ENCODE measurements at regions not wholly inside any gene's neighbourhood (a gene's known extent, or its start where the extent isn't known, plus 50 kb on each side); places are given as distances from the start of the nearest gene placed in this dataset.

DNA sequence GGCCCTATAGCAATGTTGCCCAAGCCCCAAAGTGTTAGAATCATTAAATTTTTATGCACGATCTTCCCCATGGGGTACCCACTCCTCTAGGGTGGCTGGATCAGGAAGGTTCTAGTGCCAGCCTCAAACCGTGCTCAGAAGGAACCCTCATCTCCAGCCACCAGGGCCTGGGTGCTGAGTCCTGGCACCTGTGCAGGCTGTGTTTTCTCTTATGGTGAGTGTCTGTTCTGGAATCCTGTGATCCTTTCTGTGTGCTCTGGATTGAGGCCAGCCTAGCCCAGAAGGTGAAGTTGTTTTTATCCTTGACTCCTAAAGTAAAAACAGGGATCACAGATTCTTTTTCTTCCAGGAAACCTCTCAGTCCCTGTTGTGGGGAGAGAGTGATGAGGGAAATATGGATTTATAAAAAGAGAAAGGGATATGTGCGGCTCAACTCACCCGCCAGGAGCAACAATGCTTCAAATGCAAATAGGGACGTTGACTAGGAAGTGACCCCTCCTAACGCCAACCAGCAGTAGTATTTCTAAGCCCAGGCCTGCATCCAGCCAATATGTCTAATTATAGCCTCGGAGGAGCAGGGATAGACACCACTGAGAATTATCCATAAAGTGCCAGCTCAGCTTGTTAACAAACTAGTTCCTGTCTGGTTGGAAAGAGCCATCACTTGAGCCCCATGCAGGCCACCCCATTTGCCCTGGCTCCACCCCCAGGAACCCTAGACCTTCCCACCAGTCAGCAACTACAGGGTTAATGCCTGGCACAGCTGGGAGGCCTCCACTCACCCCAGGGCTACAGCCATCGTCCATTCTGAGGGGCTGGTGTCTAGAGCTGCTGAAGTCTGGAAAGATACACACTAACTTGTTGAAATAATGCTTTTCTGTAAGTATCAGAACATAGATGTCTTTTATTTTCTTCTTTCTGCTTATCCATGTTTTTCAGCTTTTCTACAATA lies 513.5 kb upstream of the PROK2 start:
- TF ChIP-seq, protein P1, sequence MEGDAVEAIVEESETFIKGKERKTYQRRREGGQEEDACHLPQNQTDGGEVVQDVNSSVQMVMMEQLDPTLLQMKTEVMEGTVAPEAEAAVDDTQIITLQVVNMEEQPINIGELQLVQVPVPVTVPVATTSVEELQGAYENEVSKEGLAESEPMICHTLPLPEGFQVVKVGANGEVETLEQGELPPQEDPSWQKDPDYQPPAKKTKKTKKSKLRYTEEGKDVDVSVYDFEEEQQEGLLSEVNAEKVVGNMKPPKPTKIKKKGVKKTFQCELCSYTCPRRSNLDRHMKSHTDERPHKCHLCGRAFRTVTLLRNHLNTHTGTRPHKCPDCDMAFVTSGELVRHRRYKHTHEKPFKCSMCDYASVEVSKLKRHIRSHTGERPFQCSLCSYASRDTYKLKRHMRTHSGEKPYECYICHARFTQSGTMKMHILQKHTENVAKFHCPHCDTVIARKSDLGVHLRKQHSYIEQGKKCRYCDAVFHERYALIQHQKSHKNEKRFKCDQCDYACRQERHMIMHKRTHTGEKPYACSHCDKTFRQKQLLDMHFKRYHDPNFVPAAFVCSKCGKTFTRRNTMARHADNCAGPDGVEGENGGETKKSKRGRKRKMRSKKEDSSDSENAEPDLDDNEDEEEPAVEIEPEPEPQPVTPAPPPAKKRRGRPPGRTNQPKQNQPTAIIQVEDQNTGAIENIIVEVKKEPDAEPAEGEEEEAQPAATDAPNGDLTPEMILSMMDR (IDR thresholded peaks at IDR 0.05; ENCODE audit: low read length): no peak
- TF ChIP-seq EZH2phosphoT487 (IDR thresholded peaks at IDR 0.05; ENCODE audit: low read length): no peak
